CD4-positive, alpha-beta T cell treated with Interleukin-4 for 4 hours (primary cell): ENCODE measurements at regions not wholly inside any gene's neighbourhood (a gene's known extent, or its start where the extent isn't known, plus 50 kb on each side); places are given as distances from the start of the nearest gene placed in this dataset.
"Not testable (repeated sequence)": the region's sequence is repeated elsewhere in the genome, so short reads cannot be mapped to it uniquely, and the experiment has no call there.

Experiments
- DNase-seq: peaks from one replicate; pipeline ENCODE4 v3.0.0-alpha.2; 2020

- DNase-seq = no peak
Measured at GRCh38 chr5:116799401-116799800, 224.8 kb upstream of the SEMA6A start.

DNA sequence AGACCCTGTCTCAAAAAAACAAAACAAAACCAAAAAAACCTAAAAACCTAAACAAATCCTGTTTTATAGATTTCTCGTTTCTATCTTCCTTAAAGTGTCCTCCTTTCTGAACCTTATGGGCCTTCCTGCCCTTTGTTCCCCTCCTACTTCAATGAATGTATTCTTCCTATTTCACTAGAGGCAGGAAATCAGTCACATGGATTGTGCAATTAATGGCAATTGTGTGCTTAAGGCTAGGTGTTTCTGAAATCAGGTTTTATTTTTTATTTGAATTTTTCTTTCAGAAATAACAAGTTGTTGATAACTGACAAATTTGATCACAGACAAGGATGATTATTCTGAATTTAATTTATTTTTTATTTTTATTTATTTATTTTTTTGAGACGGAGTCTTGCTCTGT is 220.6 kb upstream of the SEMA6A start:
- DNase-seq = no peak

- DNase-seq = no peak
Measured at GRCh38 chr5:116789522-116789921, 214.9 kb upstream of the SEMA6A start.

DNA sequence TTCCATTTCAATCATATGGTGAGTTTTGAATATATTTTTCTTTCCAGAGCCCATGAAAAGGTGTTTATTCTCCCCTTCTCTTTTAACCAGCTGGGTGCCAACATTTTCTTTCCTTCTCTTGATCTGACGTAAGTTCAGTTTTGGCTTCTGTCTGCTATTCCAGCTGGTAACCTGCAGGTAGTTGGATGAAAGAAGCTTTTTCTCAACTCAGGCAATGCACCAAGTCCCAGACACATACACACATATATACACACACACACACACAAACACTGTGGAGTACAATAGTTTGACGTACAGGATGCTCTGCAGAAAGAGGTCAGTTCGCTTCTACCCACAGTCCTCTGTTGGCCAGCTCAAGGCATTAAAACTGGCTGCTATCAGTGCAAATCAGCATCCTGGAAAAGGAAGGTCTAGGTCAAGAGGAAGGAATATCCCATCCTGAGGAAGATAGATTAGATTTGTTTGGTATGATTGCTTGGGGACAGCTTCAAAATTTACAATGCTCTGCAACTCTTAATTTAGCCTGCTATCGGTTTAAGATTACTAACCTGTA is 214.3 kb upstream of the SEMA6A start:
- no peak for DNase-seq

DNA sequence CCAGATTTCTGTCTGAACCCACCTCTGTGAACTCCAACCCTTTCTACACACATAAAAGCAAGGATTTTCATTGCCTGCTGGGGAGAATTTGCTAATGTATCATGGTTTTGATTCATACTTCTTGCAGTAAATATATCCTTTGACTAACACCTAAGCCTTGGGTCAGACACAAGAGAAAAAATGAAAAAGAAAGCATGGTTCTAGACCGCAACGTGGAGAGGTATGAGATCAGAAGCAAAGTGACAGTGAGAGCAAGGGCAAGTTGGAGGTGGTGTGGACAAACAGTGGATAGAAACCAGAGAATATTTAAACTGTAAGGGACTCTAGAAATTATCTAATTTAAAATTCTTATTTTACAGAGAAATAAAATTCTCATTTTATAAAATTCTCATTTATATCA is 212.9 kb upstream of the SEMA6A start:
- no peak for DNase-seq

DNA sequence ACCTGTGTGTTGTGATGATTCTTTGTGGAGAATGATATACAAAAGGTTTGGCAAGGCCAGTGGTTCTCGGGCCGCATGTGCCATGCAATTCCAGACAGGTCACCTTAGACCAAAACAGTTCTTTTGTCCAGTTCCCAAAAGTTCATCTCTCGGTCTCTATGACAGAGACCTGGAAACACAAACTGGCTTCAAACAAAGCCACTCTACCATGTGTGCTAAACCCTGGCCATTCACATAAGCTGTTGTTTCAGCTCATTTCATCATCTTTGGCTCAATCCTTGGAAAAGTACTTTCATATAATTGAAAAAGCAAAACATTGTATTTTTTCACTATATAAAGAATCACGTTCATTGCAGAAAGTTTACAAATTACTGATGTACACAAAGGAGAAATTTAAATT is 210.5 kb upstream of the SEMA6A start:
- DNase-seq = no peak

GRCh38 chr5:116779846-116780245 is 205.2 kb upstream of the SEMA6A start:
- DNase-seq = no peak

- DNase-seq = no peak
Measured at GRCh38 chr5:116778651-116779280, 204.1 kb upstream of the SEMA6A start.

DNA sequence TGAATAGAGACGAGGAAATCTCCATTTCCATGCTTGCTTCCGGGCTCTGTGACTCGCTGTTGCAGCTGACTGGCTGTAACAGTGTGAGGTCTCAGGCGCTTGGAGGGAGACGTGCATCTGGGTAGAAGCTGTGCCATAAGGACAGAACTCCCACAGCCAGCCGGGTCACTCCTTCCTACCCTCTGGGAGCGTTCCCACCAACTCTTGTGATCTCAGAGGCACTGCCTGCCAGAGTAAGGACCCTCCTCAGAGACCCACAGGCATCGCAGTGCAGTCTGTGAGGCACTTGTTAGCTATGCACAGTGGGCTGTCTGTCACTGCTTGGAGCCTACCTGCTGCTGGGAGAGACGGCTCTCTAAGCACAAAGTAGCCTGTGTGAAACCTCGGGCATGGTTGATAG is 203.4 kb upstream of the SEMA6A start:
- no peak for DNase-seq

DNA sequence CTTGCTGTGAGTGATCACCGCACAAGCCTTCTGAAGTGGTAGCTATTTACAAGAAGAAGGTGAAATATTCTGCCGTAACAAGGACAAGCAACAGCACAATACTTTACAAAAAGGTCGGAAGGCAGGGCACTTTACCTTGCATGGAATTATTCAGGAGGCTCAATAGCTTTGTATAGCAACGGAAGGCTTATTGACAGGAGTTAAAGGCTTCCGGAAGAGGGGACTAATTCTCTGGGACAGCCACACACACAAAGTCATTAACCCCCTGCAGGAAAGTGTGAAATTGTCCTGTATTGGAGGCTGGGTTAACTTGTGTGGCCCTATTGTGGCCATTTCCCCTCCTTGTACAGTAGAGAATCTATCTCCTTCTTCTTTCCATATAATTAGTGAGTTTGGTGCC is 199.3 kb upstream of the SEMA6A start:
- no peak for DNase-seq

DNA sequence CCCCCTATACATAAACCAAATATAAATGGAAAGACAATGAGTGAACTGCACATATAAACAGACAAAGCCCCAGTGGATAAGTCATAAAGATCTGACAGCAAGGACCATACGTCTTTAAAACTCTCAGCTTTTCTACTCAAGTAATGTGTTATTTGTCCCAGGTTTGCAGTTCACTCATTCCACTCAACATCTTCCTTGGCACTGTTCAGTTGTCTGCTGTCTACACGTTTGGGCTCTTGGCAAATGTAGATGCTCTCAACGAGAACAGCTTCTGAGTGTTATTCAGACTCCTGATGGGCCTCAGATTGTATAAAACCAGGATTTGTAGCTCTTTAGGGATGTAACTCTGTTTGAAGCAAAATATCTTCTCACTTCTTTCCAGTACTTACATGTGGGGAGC is 198.2 kb upstream of the SEMA6A start:
- DNase-seq = no peak

- no peak for DNase-seq
Measured at GRCh38 chr5:116772152-116772501, 197.5 kb upstream of the SEMA6A start.

DNA sequence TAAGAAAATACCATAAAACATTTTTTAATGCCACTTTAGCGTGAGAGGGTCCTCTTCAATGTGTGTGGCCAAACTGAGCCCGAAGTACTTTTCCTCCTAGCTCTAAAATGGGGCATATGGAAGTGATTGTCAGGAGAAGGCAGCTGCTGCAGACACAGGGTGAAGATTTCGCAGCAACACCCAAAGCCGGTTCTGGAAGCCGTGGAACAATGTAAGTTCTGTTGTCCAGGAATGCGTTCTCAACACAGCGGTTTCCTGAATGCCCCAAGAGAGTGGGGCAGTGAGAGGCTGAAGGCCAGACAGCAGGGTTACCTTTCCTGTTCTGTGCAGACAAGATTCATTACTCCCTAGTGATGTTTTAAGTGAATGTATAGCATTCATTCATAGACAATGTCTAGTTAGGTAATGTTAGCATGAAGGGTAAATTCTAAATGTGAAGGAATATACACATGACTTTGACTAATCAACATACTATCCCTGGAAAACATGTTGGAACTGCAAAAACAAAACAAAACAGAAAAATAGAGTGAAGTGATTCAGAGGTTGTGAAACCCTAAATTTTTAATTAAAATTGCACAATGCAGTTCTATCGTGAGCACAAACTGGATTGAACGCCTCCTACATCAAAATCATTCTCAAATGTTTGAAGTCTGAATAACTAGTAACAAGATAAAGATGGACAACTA is 197.0 kb upstream of the SEMA6A start:
- no peak for DNase-seq

GRCh38 chr5:116769953-116770352 is 195.3 kb upstream of the SEMA6A start:
- not testable (repeated sequence) for DNase-seq

- no peak for DNase-seq
Measured at GRCh38 chr5:116769470-116769869, 194.8 kb upstream of the SEMA6A start.

DNA sequence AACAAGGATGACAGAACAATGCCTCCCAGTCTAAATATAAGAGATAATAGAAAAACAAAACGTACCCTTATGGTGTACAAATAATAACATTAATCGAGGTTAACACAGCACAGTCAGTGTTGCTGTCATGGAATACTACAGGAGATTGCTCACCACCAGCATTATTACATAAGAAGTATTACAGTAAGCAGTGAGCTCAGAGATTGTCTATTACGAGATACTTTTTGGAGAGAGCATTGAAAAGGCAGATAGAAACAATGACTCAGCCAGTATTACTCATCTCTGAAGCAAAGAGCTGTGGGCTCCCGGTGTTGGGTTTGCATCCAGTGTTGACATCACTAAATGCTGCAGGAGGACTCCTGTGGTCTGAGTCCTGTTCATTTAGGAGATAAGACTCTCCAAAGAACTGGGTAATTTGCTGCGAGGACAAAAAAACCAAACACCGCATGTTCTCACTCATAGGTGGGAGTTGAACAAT is 191.9 kb upstream of the SEMA6A start:
- DNase-seq = no peak

DNA sequence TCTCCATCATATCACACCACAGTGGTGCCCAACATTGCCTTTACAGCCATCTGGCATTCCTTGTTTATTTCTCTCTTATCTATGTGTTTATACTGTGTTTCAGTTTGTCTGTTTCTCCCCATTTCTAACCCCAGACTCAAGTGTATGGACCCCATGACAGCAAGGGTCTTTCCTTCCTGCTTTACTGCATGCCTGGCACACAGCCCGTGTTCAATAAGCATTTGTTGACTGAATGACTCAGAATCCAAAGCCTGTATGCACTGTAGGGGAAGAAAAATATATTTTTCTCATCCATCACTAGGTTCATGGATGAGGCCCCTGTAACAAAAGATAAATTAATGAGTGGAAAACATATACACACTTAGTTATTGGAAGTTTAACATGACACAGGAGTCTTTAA is 190.8 kb upstream of the SEMA6A start:
- no peak for DNase-seq

DNA sequence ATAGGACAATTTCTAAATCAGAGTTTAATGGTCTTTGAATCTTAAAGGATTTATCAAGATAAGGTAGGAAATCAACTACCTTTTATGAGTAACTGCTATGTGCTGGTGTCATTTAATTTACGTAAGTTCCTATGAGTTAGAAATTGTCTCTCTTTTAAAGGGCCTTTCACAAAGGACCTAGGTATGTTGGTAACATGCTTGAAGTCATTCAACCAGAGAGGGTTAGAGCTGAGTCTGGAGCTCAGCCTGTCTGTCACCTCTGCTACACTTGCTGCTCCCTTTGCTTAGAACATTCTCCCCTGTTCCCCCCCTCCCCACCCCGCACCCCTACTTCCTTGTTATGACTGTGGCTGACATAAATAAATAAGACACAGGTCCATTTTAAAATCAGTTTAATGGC is 190.3 kb upstream of the SEMA6A start:
- no peak for DNase-seq

DNA sequence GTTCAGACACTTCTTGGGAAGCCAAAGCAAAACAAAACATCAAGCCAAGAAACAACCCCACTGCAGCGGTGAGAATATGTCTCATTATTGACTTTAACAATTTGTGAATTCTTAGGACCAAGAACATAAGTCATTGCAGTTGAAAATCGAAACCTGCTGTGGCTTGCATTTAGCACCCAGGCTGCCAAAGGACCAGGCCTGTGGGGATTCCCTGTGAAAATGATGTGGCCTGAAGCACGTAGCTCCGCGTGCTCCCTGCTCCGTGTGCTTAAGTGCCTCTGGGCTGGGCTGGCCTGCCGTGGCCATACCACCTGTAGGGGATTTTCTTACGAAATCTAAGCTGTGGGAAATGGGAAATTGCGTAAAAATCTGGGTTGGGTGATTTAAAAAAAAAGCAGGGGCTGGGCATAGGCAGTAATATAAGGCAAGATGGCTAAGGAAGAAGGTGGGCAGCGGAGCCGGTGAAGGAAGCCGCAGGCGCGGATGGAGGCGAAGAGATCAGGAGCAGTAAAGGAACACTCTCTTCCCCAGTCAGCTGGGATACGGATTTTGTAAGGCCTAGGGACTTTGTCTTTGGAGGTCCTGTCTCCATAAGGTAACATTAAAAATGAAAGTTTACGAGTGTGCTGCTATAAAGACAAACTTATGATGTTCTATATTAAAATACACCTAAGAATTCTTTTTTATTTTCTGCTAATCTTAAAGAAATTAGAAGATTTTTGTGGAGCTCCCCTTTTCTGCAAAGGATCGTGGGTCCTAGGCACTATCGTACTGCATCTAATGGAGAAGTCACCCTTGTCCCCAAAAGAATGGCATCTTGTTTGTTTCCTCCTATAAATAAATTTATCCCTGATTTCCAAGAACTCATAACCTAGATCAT is 189.6 kb upstream of the SEMA6A start:
- no peak for DNase-seq

DNA sequence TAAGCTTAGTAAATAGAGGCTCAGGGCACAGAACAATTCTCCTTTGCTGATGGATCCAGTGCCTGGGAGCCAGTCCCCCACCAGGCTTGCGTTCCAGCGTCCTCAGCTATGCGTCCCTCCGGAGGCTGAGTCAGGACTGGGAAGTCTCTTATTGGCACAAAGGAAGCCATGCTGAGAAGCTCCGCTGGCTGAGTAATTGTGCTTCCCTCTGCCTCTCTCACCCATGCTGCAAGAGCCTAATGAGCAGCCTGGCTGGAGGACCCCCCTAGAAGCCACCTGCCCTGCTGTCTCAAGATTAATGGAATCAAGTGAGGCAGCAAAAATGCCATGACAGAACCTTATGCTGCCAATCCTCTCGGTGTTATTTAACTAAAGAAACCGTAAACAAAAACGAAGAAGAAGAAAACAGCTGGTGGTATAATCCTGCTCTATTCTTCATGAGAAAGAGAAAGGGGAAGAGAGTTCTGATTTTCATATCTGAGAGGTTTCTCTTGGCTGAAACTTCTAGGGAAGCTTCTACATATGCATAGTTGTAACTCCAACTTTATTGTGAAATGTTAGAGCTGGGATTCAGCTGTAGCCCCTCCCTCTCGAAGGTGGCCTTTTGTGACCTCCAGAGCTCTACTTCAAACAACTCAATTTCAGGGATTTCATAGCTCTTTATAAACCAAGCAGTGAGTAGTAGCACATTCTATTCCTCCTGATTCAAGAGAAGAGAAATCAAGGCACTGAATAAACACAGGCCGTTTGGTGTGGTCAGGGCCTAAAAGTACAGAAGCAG is 185.4 kb upstream of the SEMA6A start:
- DNase-seq = no peak

- DNase-seq = no peak
Measured at GRCh38 chr5:116757326-116757725, 182.7 kb upstream of the SEMA6A start.

- no peak for DNase-seq
Measured at GRCh38 chr5:116756531-116756930, 181.9 kb upstream of the SEMA6A start.

DNA sequence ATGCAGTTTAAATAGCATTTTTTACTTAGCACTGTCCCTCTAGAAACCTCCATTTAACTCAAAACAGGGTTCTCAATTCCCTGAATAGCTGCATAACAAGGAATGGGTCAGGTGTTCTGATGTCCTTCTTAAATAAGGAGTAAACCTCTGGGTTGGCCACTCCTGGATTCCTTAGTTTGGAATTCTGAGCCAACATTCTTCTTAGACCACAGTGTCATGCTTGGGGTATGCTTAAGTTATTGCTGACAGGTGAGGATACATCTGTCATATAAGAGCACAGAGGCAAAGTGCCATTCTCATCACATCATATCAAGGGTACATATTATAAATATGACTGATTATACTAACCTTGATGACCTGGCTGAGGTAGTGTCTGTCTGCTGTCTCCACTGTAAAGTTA is 179.9 kb upstream of the SEMA6A start:
- no peak for DNase-seq
